A549 (cell line): ENCODE measurements at regions not wholly inside any gene's neighbourhood (a gene's known extent, or its start where the extent isn't known, plus 50 kb on each side); places are given as distances from the start of the nearest gene placed in this dataset.

ENCODE experiments used
- CTCF ChIP-seq: fragments of >200 bp; sonication (Bioruptor Twin); formaldehyde crosslinking; IDR thresholded peaks from 3 replicates; pipeline ENCODE4 v1.5.1; 2016
- EP300 ChIP-seq, 2 experiments: fragments of >200 bp; sonication (Bioruptor Twin); formaldehyde crosslinking; IDR thresholded peaks; 2 replicates in 1 of 2; 3 replicates in 1 of 2; pipeline ENCODE4 v1.6.1; 2016 to 2017
- JUN ChIP-seq, 2 experiments: fragments of >200 bp; sonication (Bioruptor Twin); formaldehyde crosslinking; IDR thresholded peaks; 2 replicates in 1 of 2; 3 replicates in 1 of 2; pipeline ENCODE4 v1.6.1; 2016 to 2017
- NFE2L2 ChIP-seq: fragments of 150-350 bp; conservative IDR thresholded peaks from 2 replicates; pipeline ENCODE4 v1.6.1; 2014; ENCODE audit warnings: low read length
- PHF8 ChIP-seq: fragments of 200-600 bp; sonication (generic); IDR thresholded peaks from 2 replicates; pipeline ENCODE4 v1.6.1; 2016; ENCODE audit warnings: low read depth, mild to moderate bottlenecking, antibody characterized with exemption, moderate library complexity, borderline replicate concordance
- POLR2A ChIP-seq: IDR thresholded peaks from 2 replicates; pipeline ENCODE4 v1.6.1; 2012; ENCODE audit warnings: mild to moderate bottlenecking, low read length
- RFX5 ChIP-seq: fragments of 450-650 bp; IDR thresholded peaks from 2 replicates; pipeline ENCODE4 v1.7.1; 2014; ENCODE audit warnings: antibody characterized with exemption, mild to moderate bottlenecking, moderate library complexity

GRCh38 chr6:14929291-14929690 is 316.6 kb upstream of the JARID2 start:
- TF ChIP-seq CTCF (no peak), NFE2L2 (no peak), POLR2A (no peak), EP300 (IDR thresholded peaks at IDR 0.05) (no peak), RFX5 (no peak), PHF8 (no peak), JUN (IDR thresholded peaks at IDR 0.05) (no peak)
